ENCODE measurements at regions not wholly inside any gene's neighbourhood (a gene's known extent, or its start where the extent isn't known, plus 50 kb on each side); places are given as distances from the start of the nearest gene placed in this dataset.

- TF ChIP-seq CTCF (IDR thresholded peaks at IDR 0.05) (no peak), POLR2A (IDR thresholded peaks at IDR 0.05) (no peak)
Measured at GRCh38 chr11:12617632-12618031, 56.6 kb upstream of the TEAD1 start.

Data from upper lobe of left lung (tissue), 4 donors.